Fibroblast of pulmonary artery (primary cell): ENCODE measurements at regions not wholly inside any gene's neighbourhood (a gene's known extent, or its start where the extent isn't known, plus 50 kb on each side); places are given as distances from the start of the nearest gene placed in this dataset.

Experiments used
- DNase-seq: peaks from one replicate; pipeline ENCODE4 v3.0.0-alpha.2; 2010; ENCODE audit warnings: low read depth
- H3K4me3 ChIP-seq: replicated peaks from 2 replicates; pipeline ENCODE4 v1.5.1; 2011; ENCODE audit warnings: low read depth, mild to moderate bottlenecking, control low read depth, low read length, moderate library complexity
- TF ChIP-seq, protein P1 (sequence below): IDR thresholded peaks from 2 replicates; pipeline ENCODE4 v1.5.1; 2011; ENCODE audit warnings: mild to moderate bottlenecking, control low read depth, low read length, inconsistent platforms; ENCODE audit errors: missing control alignments

DNA sequence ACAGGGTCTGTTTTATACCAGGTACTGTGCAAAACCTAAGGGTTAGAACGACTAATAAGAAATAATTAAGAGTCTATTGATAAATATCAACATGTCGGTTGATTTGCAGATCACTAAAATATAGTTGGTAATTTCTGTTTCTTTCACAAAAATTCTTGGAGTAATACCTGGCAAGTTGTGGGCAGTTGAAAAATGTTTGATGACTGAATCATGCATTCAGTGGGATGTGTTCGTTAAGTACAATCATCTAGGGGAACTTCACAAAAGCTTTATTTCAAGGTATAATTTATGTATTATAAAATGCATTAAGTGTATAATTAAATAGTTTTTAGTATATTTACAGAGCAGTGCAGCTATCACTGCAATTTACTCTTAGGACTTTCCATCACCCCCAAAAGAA is 120.0 kb downstream of the KCNA5 start:
- no peak overlapping the region for H3K4me3 ChIP-seq
- TF ChIP-seq, protein P1, sequence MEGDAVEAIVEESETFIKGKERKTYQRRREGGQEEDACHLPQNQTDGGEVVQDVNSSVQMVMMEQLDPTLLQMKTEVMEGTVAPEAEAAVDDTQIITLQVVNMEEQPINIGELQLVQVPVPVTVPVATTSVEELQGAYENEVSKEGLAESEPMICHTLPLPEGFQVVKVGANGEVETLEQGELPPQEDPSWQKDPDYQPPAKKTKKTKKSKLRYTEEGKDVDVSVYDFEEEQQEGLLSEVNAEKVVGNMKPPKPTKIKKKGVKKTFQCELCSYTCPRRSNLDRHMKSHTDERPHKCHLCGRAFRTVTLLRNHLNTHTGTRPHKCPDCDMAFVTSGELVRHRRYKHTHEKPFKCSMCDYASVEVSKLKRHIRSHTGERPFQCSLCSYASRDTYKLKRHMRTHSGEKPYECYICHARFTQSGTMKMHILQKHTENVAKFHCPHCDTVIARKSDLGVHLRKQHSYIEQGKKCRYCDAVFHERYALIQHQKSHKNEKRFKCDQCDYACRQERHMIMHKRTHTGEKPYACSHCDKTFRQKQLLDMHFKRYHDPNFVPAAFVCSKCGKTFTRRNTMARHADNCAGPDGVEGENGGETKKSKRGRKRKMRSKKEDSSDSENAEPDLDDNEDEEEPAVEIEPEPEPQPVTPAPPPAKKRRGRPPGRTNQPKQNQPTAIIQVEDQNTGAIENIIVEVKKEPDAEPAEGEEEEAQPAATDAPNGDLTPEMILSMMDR = no peak
- DNase-seq = no peak

- no peak overlapping the region for H3K4me3 ChIP-seq
- DNase-seq = no peak
- TF ChIP-seq, protein P1 = no peak
Measured at GRCh38 chr12:5165296-5165970, 121.8 kb downstream of the KCNA5 start.

DNA sequence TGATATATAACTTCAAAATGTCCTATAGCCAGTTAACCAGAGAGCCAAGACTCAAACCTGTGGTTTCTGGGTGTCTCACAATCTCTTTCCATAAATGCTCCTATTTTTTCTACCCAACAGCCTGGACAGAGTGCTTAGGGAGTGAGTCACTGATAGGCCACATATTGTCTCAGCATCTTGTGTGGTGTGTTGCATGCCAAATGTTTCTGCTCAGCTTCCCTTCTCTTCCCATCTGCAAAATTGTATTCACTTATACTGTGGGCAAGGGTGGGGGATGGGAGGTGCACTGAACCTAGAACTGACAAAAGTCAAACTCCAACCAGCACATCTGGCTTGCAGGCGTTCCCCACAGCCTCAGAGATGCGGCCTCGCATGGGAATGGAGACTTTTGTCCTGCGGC is 123.3 kb downstream of the KCNA5 start:
- TF ChIP-seq, protein P1 = no peak
- H3K4me3 ChIP-seq = no peak overlapping the region
- DNase-seq = peak; percentile 89

DNA sequence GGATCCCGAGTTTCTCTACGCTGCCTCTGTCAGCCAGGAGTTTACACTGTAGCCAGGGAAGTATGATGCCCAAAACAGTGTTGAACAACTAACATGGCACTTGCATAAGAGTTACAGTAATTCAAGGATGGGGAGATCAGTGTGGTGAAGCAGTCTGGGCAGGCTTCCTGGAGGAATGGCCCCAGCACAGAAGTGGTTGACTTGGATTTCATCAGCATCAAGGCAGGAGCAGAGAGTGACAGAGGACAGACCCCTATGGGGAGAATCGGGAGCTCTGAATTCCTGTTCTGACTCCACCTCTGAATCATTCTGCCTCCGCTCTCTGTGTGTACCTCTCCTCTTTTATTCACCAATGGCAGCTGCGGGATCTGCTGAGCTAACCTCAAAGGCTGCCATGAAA is 124.5 kb downstream of the KCNA5 start:
- no peak for DNase-seq
- H3K4me3 ChIP-seq = no peak overlapping the region
- TF ChIP-seq, protein P1 = no peak

GRCh38 chr12:5170844-5171243 is 127.2 kb downstream of the KCNA5 start:
- TF ChIP-seq, protein P1 = no peak
- no peak overlapping the region for H3K4me3 ChIP-seq
- DNase-seq = no peak

DNA sequence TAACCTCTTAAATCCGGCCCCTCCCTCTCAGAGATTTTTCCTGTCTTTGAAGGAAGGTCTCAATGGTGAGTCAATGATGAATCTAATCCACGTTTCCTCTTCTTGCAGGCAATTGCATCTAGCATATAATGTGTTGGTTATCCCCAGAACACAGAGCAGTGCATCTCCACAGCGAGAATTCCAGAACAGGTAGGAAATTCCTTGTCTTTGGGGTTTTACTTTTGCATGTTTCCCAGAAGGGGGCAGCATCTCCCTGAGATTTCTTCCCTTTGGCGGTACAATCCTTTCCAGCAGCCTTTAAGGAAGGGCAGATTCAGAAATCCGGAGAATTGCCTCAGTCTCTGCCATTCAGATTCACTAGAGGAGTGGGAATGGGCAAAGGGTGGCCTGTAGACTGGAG is 128.0 kb downstream of the KCNA5 start:
- peak; percentile 42 for DNase-seq
- no peak overlapping the region for H3K4me3 ChIP-seq
- TF ChIP-seq, protein P1 = peak; percentile 62

DNA sequence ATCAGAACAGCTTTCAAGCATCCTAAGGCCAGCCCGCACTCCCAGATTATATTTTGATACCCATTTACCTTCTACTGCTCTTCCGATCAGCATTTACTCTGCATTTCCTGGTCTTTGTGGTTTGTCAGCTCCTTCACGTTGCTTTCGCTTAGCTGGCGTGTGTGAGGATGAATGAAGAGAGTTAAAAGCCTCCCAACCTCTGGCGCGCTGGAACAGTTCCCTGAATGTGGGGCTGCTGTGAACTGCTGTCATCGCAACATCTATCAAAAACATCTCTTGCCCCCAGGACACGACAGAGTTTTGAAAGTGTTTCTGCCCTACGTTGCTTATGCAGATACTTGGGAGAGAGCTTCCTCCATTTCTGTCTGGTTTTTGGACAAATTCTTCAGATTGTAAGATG is 129.2 kb downstream of the KCNA5 start:
- TF ChIP-seq, protein P1 = no peak
- no peak for DNase-seq
- H3K4me3 ChIP-seq = no peak overlapping the region
